Right renal cortex interstitium (tissue), 3 donors: ENCODE measurements at regions not wholly inside any gene's neighbourhood (a gene's known extent, or its start where the extent isn't known, plus 50 kb on each side); places are given as distances from the start of the nearest gene placed in this dataset.
"Not testable (repeated sequence)": the region's sequence is repeated elsewhere in the genome, so short reads cannot be mapped to it uniquely, and the experiment has no call there.

Source experiments
- DNase-seq, 3 donors: peaks; one replicate each; pipeline ENCODE4 v3.0.0-alpha.2; 2013; ENCODE audit warnings: low read depth in 3 of 3, low spot score in 2 of 3

DNA sequence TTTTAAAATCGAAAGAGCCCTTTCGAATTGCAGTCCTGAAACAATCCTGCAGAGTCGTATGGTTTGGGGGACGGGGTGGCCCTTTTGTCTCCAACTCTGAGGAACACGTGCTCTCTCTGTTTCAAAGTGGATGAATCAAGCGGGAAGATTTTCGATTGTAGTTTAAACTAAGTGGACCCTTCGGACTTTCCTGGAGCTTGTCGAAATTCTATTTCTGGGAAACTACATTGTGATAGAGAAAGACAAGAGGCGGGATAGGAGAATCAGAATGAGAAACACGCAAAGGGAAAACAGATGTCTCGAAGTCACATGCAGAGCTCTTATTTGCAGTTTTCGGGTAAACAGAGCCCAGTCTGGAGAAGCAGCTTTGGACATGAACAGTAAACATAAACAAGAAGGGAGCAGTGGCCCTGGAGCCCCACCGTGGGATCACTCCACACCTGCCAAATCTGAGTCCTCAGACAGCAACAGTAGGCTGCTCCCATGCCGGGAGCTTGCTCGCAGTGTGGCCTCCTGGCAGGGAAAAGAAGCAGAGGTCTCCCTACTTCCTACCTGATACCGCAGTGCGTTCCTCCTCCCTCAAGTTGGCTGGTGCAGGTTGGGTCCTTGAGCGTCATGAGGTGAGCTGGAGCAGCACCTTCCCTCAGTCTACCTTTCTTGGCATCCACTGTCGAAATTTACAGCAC lies 202.4 kb downstream of the SLC4A3 start:
- DNase-seq = no peak

DNA sequence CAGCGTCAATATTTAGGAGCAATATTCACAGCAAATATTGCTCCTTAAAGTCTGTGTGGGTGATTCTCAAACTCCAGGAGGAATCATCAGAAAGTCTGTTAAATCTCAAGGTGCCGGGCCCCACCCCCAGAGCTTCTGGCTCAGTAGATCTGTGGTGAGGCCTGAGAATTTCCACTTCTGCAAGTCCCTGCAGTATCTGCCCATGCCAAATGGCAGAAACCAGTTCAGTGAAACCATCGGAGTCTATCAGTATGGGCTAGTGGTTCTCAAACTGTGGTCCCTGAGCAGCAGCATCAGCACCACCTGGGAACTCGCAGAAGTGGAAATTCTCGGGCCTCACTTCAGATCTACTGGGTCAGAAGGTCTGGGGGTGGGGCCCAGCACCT lies 202.9 kb downstream of the SLC4A3 start:
- no peak for DNase-seq

DNA sequence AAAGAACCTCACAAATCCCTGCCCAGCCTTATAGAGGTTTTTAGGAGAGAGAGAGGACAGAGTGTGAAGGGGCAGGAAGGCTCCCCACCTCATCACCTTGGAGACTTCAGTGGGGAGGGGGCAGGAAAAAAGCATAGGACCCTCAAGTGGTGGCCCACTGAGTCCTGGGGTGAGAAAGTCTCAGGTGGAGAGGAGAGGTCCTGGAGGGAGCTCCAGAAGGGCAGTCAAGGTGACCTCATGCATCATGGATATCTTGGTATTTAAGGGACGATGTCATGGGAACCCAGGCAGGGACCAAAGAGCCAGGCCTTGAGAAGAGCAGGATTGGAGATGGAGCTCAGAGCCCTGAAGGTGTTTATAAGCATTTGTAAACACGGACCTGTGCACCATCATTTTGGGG lies 204.5 kb downstream of the SLC4A3 start:
- DNase-seq = no peak

DNA sequence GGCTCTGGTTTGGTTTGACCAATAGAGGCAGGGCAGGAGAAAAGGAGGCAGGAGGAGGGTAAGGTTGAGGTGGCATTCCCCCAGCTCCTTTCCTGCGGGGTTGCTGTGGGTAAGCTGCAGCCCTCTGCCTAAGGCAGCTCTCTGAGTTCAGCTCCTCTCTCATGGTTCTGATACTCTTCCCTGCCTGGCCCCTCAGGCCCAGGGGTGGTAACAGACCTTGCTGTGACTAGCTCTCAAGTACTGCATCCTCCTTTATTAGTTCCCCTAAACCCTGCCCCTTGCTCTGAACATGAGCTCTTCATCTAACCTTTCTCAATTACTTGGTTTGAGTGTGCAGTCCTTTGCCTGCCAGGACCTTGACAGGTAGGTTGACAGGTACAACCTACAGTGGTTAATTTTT lies 205.5 kb downstream of the SLC4A3 start:
- DNase-seq = no peak

DNA sequence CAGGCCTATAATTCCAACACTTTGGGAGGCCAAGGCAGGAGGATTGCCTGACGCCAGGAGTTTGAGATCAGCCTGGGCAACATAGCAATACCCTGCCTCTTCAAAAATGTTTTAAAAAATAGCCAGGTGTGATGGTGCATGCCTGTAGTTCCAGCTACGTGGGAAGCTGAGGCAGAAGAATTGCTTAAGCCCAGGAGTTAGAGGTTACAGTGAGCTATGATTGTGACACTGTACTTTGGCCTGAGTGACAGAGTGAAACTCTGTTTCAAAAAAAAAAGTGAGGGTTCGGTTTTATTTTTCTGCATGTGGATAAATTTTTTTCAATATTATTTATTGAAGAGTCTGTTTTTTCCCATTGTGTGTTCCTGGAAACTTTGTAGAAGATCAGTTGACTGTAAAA lies 208.1 kb downstream of the SLC4A3 start:
- no peak for DNase-seq

- no peak for DNase-seq
Measured at GRCh38 chr2:219836647-219837177, 209.3 kb downstream of the SLC4A3 start.

DNA sequence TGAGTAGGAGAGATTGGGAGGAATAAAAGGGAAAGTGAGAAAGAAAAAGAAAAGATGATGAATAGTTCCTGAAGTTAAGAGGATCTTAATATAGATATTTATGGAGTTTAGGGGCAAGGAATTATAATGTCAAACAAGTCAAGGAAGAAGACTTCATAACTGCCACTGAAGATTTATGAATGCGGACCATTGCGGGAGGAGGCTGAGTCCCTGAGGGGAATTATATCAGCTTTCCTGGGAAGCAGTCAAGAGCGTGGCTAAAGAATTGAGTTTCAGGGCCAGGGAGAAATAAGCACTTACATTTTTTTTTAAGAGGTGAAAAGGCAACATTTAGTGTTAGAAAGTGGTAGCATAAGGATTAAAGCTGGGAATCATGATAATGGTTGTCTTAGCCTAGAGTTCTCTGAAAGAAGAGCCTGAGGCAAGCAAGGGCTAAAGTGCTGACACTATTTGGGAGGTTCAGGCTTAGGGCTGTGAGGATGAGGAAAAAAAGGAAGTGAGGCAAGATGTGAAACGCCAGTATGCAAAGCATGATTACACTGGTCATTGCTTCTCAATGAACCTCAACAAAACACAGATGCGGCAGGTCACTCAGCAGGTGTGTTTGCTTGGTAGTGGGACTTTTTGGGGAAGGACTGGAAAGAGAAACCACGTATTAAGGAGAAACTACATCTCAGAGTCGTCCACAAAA lies 217.1 kb downstream of the SLC4A3 start:
- no peak for DNase-seq

- DNase-seq = no peak
Measured at GRCh38 chr2:219848882-219849281, 221.5 kb downstream of the SLC4A3 start.

DNA sequence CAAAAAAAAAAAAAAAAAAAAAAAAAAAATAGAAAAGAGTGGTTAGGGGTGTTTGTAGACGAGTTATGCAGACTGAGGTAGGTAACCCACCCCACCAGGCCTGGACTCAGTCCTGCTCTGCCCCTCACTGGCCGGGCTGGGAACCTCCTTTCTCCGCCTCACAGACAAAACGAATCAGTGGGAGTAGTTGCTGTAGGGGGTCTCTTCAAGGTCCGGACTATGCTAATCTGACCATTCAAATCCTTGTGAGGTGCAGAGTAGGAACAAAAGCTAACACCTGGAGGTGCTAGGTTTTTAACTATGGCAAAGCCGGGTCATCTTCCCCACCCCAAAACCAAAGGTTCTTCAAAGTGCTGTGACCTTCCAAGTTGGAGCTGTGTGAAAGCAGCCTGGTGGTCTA lies 223.7 kb downstream of the SLC4A3 start:
- DNase-seq = no peak

GRCh38 chr2:219851801-219852481 lies 224.5 kb downstream of the SLC4A3 start:
- DNase-seq = no peak

DNA sequence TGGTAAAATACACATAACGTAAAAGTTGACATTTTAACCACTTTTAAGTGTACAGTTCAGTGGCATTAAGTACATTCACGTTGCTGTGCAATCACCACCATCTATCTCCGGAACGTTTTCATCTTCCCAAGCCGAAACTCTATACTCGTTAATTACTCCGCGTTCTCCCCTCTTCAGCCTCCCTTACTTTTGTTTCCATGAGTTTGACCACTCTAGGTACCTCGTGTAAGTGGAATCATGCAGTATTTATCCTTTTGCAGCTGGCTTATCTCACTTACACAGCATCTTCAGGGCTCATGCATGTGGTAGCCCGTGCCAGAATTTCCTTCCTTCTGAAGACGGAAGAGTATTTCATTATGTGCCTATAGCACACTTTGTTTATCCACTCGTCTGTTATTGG lies 225.2 kb downstream of the SLC4A3 start:
- no peak for DNase-seq

DNA sequence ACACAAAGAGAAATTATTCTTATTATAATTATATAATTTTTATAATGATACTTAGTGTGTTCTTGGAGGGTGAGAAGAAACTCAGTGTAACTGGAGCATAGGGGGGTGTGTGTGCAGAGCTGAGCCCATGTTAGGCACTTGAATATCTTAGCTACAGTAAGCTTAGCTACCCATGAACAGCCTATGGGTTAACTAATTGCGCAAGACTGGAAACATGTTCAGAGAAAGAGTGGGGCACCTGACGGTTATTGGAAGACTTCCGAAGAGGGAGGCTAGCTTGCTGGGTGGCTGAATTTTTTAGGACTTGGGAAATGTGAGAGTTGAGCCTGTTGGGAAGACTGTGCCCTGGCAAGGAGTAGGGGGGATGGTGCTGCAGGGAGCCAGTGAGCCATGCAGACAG lies 229.2 kb downstream of the SLC4A3 start:
- no peak for DNase-seq

DNA sequence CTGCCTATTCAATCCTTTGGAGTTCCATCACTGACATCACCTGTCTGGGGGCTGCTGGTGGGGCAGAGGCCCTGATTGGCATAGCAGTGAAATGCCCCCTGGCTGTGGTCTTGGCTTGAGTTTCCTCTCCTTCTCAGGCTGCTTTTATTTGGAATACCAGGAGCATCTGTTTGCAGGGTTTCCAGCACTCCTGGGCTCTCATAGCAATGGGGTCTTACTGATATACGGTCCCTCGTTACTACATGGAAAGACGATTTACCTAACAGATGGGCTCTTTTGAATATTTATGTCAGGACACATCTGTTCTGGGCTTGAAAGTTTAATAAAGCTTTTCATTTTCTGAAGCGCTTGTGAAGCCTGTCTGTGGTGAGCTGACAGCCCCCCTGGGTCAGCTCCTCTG lies 230.3 kb downstream of the SLC4A3 start:
- DNase-seq = no peak

DNA sequence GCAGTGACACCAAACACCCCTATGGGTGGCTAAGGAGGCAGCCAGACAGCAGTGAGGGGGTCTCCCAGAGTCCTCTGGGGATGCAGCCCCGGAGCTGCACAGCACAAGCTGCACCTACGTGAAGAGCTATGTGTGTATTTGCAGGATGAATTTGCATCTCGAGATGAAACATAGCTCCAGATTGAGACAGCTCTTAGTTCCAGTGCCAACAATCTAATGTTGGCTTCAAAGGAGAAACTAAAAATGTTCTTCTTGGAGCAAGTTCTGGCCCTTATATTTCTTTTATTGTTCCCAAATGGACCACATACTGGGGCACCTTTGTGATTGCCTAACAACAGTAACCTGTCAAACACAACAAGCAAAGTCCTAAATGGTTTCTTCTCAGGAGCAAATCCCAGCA lies 233.9 kb downstream of the SLC4A3 start:
- DNase-seq = no peak

- DNase-seq = no peak
Measured at GRCh38 chr2:219864154-219864553, 236.7 kb downstream of the SLC4A3 start.

DNA sequence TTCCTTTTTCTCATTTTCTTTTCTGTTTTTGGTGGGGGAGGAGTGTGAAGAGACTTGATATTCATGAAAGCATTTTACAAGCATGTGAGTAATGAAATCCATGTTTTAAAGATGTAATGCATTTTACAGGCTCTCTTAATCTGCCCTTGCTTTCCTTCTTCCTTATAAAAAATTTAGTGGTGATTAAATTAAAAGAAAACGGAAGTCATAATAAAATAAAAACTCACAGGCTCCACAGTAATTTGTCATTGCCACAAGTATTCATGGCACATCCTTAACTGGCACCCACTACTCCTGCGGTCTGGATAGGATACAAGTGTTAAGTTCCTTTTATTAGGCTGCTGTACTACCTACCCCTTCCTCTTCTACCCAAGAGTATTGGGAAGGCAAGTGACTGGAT lies 241.2 kb downstream of the SLC4A3 start:
- no peak for DNase-seq

DNA sequence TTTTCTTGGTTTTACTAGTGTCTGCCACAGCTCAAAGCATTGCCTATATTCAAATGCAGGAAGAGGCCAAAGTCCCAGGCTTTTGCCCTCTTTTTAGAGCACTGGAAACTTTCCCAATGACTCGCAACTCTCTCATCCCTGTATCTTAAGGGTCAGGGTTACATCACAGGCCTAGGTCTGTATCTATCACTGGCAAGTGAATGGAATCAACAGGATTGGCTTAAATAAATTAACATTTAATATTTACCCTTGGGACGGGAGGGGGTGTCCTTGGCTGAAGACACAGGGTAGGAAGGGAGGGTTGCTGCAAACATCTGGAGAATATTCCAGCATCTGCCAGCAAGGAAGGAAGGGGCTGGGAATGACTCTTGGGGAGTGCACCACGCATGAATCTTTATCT lies 242.6 kb downstream of the SLC4A3 start:
- no peak for DNase-seq

DNA sequence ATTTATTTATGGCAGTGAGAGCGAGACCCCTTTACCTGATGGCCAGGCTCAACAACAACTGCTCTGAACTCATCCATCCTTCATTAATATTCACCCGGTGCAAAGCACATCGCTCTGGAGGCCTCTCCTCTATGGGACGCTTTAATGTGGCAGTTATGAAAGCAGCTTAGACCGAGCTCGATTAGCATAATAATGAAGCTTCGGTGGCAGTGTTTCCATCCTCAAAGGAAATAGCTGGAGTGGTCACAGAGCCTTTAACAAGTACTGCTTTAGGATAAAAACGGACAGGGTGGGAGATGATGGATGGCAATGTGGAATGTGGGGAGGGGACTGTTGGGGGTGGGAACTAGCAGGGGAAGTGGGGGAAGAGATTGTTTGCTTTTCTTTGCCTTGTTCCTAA lies 243.9 kb downstream of the SLC4A3 start:
- no peak for DNase-seq

DNA sequence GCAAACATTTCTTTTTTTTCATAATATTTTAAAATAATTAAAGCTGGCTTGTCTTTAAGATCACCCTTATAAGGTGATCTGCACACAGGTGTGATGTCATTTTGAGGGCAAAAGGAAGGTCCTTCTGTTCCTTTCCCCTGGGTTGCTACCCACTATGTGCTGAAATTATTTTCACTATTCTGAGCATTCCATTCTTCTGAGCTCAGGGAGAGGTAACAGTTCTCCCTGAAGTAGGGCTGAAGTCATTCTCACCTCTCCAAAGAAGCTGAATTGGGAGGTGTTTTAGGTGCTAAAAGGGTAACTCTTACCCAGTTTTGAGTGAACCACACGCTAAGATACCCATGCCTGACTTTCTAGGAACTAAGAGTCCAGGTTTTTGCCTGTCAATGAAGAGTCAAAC lies 247.6 kb downstream of the SLC4A3 start:
- DNase-seq = no peak

DNA sequence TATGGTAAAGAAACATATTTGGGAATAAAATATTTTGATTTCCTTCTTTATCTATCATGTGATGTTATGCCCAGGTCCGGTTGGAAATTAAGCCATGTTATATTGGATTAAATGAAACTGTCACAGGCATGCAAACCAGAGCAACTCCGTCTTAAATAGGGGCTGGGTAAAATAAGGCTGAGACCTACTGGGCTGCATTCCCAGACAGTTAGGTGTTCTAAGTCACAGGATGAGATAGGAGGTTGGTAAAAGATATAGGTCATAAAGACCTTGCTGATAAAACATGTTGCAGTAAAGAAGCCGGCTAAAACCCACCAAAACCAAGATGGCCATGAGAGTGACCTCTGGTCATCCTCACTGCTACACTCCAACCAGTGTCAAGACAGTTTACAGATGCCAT lies 248.6 kb downstream of the SLC4A3 start:
- not testable (repeated sequence) for DNase-seq

GRCh38 chr2:219876931-219877330 lies 249.5 kb downstream of the SLC4A3 start:
- no peak for DNase-seq

DNA sequence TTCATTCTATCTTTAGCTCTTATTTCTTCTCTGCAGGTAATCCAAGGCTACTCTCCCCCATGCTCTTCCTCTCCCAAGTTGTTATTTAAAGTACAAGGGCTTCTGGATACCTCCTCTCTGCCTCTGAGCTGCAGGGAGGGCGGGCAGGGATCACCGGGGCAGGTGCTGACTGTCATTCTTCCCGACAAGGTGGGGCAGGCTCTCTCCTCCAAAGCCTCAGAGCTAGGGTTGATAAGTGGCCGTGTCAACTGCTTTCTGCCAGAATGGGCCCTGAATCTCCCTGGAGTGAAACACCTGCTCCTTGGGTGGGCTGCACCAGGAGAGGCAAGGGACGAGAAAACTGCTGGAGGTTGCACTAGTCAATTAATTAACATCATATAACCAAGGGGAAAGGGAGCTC lies 250.3 kb downstream of the SLC4A3 start:
- DNase-seq = no peak
